Esophagus muscularis mucosa (tissue), 4 donors: ENCODE measurements at regions not wholly inside any gene's neighbourhood (a gene's known extent, or its start where the extent isn't known, plus 50 kb on each side); places are given as distances from the start of the nearest gene placed in this dataset.

Experiments
- DNase-seq: peaks from one replicate; pipeline ENCODE4 v3.0.0-alpha.2; 2017; ENCODE audit errors: extremely low spot score
- H3K27ac ChIP-seq, 4 donors: fragments of 200-600 bp; sonication (generic); replicated peaks in 1 of 4; 1 replicate in 3 of 4; 2 replicates in 1 of 4; pipeline ENCODE4 v1.5.1; 2016 to 2019; ENCODE audit warnings: mild to moderate bottlenecking in 1 of 4
- H3K27me3 ChIP-seq, 4 donors: fragments of 200-600 bp; sonication (generic); one replicate each; pipeline versions ENCODE4 v1.5.1 to v1.6.0; 2016 to 2019
- H3K36me3 ChIP-seq, 4 donors: fragments of 200-600 bp; sonication (generic); one replicate each; pipeline ENCODE4 v1.5.1; 2016 to 2019
- H3K4me1 ChIP-seq, 4 donors: fragments of 200-600 bp; sonication (generic); one replicate each; pipeline ENCODE4 v1.5.1; 2016 to 2019
- H3K4me3 ChIP-seq, 4 donors: fragments of 200-600 bp; sonication (generic); 1 replicate in 2 of 4; 2 replicates in 2 of 4; pipeline ENCODE4 v1.5.1; 2016 to 2019; ENCODE audit warnings: mild to moderate bottlenecking in 4 of 4, moderate library complexity in 1 of 4
- H3K9me3 ChIP-seq, 4 donors: fragments of 200-600 bp; sonication (generic); 1 replicate in 3 of 4; 2 replicates in 1 of 4; pipeline ENCODE4 v1.5.1; 2016 to 2019
- CTCF ChIP-seq, 3 experiments: fragments of 200-600 bp in 2 of 3; fragments of 450-650 bp in 1 of 3; sonication (generic) in 2 of 3; IDR thresholded peaks; one replicate each; pipeline ENCODE4 v1.5.1; 2017 to 2019; ENCODE audit warnings: antibody characterized with exemption in 3 of 3, mild to moderate bottlenecking in 2 of 3, moderate library complexity in 1 of 3
- EP300 ChIP-seq: sonication (generic); formaldehyde crosslinking; IDR thresholded peaks from one replicate; pipeline ENCODE4 v1.6.1; 2017; ENCODE audit warnings: antibody characterized with exemption
- POLR2A ChIP-seq: fragments of 450-650 bp; IDR thresholded peaks from one replicate; pipeline ENCODE4 v1.6.1; 2017; ENCODE audit warnings: antibody characterized with exemption, moderate library complexity, mild to moderate bottlenecking, low read depth
- POLR2AphosphoS5 ChIP-seq, 2 donors: sonication (generic); formaldehyde crosslinking; IDR thresholded peaks; one replicate each; pipeline ENCODE4 v1.6.1; 2017; ENCODE audit warnings: antibody characterized with exemption in 2 of 2
- WGBS: methylation state at CpG from one replicate; pipeline ENCODE4 v1.1.5; 2018; 5-methylcytosine and 5-hydroxymethylcytosine counted together
- intact Hi-C: fragments of 100-400 bp; cut with DNase I; formaldehyde crosslinking; loops from one replicate; pipeline ENCODE4 v1.15.1; 2023

DNA sequence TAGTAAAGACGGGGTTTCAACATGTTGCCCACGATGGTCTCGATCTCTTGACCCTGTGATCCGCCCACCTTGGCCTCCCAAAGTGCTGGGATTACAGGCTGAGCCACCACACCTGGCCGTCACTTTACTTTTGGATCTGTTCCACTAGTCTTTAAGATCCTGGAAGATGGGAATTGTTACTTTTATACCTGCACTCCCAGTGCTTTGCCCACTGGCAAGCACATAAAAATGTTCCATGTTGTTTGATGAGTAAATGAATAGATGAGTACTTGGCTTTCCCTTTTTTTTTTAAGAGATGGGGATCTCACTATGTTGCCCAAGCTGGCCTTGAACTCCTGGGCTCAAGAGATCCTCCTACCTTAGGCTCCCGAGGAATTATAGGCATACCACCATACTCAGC is 84.8 kb upstream of the SASH1 start:
- Histone ChIP-seq H3K4me1 (no peaks in the 10 kb centered on the region), H3K27me3 (no peaks in the 10 kb centered on the region), H3K9me3 (no peaks in the 10 kb centered on the region), H3K4me3 (no peak overlapping the region), H3K27ac (no peak overlapping the region), H3K36me3 (no peaks in the 10 kb centered on the region)
- DNase-seq = no peak
- WGBS = 96% methylated on average over 6 of the region's 6 CpGs
- TF ChIP-seq EP300 = no peak
- intact Hi-C loops = no loop called here

GRCh38 chr6:148258868-148259267 is 83.8 kb upstream of the SASH1 start:
- intact Hi-C loops = no loop called here
- 84% methylated on average over 5 of the region's 5 CpGs for WGBS
- Histone ChIP-seq H3K27me3 (no peaks in the 10 kb centered on the region), H3K27ac (no peak overlapping the region), H3K4me3 (no peak overlapping the region), H3K36me3 (no peaks in the 10 kb centered on the region), H3K9me3 (no peaks in the 10 kb centered on the region), H3K4me1 (no peaks in the 10 kb centered on the region)
- TF ChIP-seq EP300 (no peak), POLR2A (no peak)
- DNase-seq = no peak

- intact Hi-C loops = no loop called here
- no peaks in the 10 kb centered on the region for H3K27me3 ChIP-seq
- 88% methylated on average over 6 of the region's 6 CpGs for WGBS
- no peak overlapping the region for H3K27ac ChIP-seq
- no peak for DNase-seq
- no peak for TF ChIP-seq EP300
- TF ChIP-seq POLR2A = no peak
- no peak for TF ChIP-seq CTCF (IDR thresholded peaks at IDR 0.05)
- TF ChIP-seq POLR2AphosphoS5 (IDR thresholded peaks at IDR 0.05) = no peak
- H3K4me1 ChIP-seq = no peaks in the 10 kb centered on the region
- H3K36me3 ChIP-seq = no peaks in the 10 kb centered on the region
- H3K9me3 ChIP-seq = no peaks in the 10 kb centered on the region
- H3K4me3 ChIP-seq = no peak overlapping the region
Measured at GRCh38 chr6:148261470-148261869, 81.2 kb upstream of the SASH1 start.

GRCh38 chr6:148263010-148263409 is 79.6 kb upstream of the SASH1 start:
- no peak for DNase-seq
- 86% methylated on average over 1 of the region's 3 CpGs for WGBS
- Histone ChIP-seq H3K4me1 (peaks cover 5 to 9% (median 8%) of the 10 kb centered on the region in 4 donors), H3K9me3 (no peaks in the 10 kb centered on the region), H3K4me3 (no peak overlapping the region), H3K27me3 (no peaks in the 10 kb centered on the region), H3K36me3 (no peaks in the 10 kb centered on the region), H3K27ac (no peak overlapping the region)
- intact Hi-C loops = no loop called here
- TF ChIP-seq CTCF (IDR thresholded peaks at IDR 0.05) (no peak), POLR2A (no peak), EP300 (no peak), POLR2AphosphoS5 (IDR thresholded peaks at IDR 0.05) (no peak)

GRCh38 chr6:148263961-148264360 is 78.7 kb upstream of the SASH1 start:
- 75% methylated on average over 5 of the region's 5 CpGs for WGBS
- no peak overlapping the region for H3K4me3 ChIP-seq
- TF ChIP-seq EP300 = no peak
- TF ChIP-seq POLR2AphosphoS5 (IDR thresholded peaks at IDR 0.05) = no peak
- no peak for TF ChIP-seq POLR2A
- TF ChIP-seq CTCF (IDR thresholded peaks at IDR 0.05) = no peak
- peaks cover 10 to 13% (median 13%) of the 10 kb centered on the region in 4 donors for H3K4me1 ChIP-seq
- DNase-seq = no peak
- no peaks in the 10 kb centered on the region for H3K36me3 ChIP-seq
- no peaks in the 10 kb centered on the region for H3K9me3 ChIP-seq
- intact Hi-C loops = no loop called here
- H3K27ac ChIP-seq = no peak overlapping the region
- H3K27me3 ChIP-seq = no peaks in the 10 kb centered on the region

DNA sequence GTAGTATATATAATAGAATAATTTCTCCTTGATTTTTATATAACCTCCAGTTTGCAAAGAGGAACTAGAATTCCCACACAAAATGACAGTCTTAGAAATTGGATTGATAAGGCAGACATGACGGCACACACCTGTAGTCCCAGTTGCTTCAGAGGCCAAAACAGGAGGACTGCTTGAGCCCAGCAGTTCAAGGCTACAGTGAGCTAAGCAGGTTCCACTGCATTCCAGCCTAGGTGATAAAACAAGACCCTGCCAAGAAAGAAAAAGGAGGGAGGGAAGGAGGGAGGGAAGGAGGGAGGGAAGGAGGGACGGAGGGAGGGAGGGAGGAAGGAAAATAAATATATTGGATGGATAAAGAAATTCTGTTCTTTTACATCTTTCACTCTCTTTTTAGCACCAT is 77.6 kb upstream of the SASH1 start:
- Histone ChIP-seq H3K27ac (no peak overlapping the region), H3K4me1 (peaks cover 10 to 13% (median 13%) of the 10 kb centered on the region in 4 donors), H3K36me3 (no peaks in the 10 kb centered on the region), H3K4me3 (no peak overlapping the region), H3K9me3 (no peaks in the 10 kb centered on the region), H3K27me3 (no peaks in the 10 kb centered on the region)
- WGBS = 84% methylated on average over 2 of the region's 2 CpGs
- DNase-seq = no peak
- TF ChIP-seq CTCF (IDR thresholded peaks at IDR 0.05) (no peak), POLR2AphosphoS5 (IDR thresholded peaks at IDR 0.05) (no peak), EP300 (no peak), POLR2A (no peak)
- intact Hi-C loops = loop anchor here (5.0 kb wide), 1 partner anchor 197 kb away; no protein-coding TSS in a partner anchor
